ENCODE measurements at regions not wholly inside any gene's neighbourhood (a gene's known extent, or its start where the extent isn't known, plus 50 kb on each side); places are given as distances from the start of the nearest gene placed in this dataset.

- no peak for DNase-seq
These were observed 170.7 kb downstream of the DIPK2A start for GRCh38 chr3:144142151-144142840.

GRCh38 chr3:144148356-144148755 is 176.7 kb downstream of the DIPK2A start:
- DNase-seq, result no peak

GRCh38 chr3:144151983-144152382 is 180.4 kb downstream of the DIPK2A start:
- DNase-seq, result no peak

- DNase-seq, result no peak
These were observed 189.0 kb downstream of the DIPK2A start for GRCh38 chr3:144160627-144161026.

GRCh38 chr3:144162042-144162441 is 190.4 kb downstream of the DIPK2A start:
- DNase-seq, result no peak

- peak; percentile 2 for DNase-seq
These were observed 192.7 kb downstream of the DIPK2A start for GRCh38 chr3:144164352-144164751.

GRCh38 chr3:144165482-144165881 is 193.9 kb downstream of the DIPK2A start:
- no peak for DNase-seq

- no peak for DNase-seq
These were observed 196.0 kb downstream of the DIPK2A start for GRCh38 chr3:144167634-144168033.

- DNase-seq, result no peak
These were observed 201.9 kb downstream of the DIPK2A start for GRCh38 chr3:144173491-144173890.

GRCh38 chr3:144175644-144176425 is 204.2 kb downstream of the DIPK2A start:
- no peak for DNase-seq

- DNase-seq, result no peak
These were observed 206.0 kb downstream of the DIPK2A start for GRCh38 chr3:144177649-144178048.

GRCh38 chr3:144178607-144179006 is 207.0 kb downstream of the DIPK2A start:
- DNase-seq, result no peak

GRCh38 chr3:144181062-144181461 is 209.4 kb downstream of the DIPK2A start:
- DNase-seq, result no peak

- DNase-seq, result no peak
These were observed 210.9 kb downstream of the DIPK2A start for GRCh38 chr3:144182501-144182900.

GRCh38 chr3:144185276-144185675 is 213.7 kb downstream of the DIPK2A start:
- DNase-seq, result no peak

GRCh38 chr3:144187531-144188210 is 216.0 kb downstream of the DIPK2A start:
- DNase-seq, result no peak

- DNase-seq, result no peak
These were observed 217.4 kb downstream of the DIPK2A start for GRCh38 chr3:144189044-144189443.

GRCh38 chr3:144197116-144197515 is 225.5 kb downstream of the DIPK2A start:
- DNase-seq, result no peak

- DNase-seq, result no peak
These were observed 226.0 kb downstream of the DIPK2A start for GRCh38 chr3:144197582-144197981.

- no peak for DNase-seq
These were observed 228.4 kb downstream of the DIPK2A start for GRCh38 chr3:144200004-144200403.

- DNase-seq, result no peak
These were observed 228.8 kb downstream of the DIPK2A start for GRCh38 chr3:144200466-144200865.

GRCh38 chr3:144221761-144222160 is 250.1 kb downstream of the DIPK2A start:
- DNase-seq, result no peak

GRCh38 chr3:144229330-144229729 is 257.7 kb downstream of the DIPK2A start:
- peak; percentile 1 for DNase-seq

GRCh38 chr3:144229953-144230352 is 258.3 kb downstream of the DIPK2A start:
- no peak for DNase-seq

Data from hematopoietic multipotent progenitor cell treated with erythropoietin and hydrocortisone succinate and interleukin-3 and kit ligand, for 4 days (in vitro differentiated cells).